T47D (cell line): ENCODE measurements at regions not wholly inside any gene's neighbourhood (a gene's known extent, or its start where the extent isn't known, plus 50 kb on each side); places are given as distances from the start of the nearest gene placed in this dataset.
"Not testable (repeated sequence)": the region's sequence is repeated elsewhere in the genome, so short reads cannot be mapped to it uniquely, and the experiment has no call there.

Experiments
- DNase-seq, 2 experiments: peaks; one replicate each; pipeline versions ENCODE4 v3.0.0 to v3.0.0-alpha.2; 2011 to 2012; ENCODE audit warnings: low read depth in 1 of 2, low spot score in 1 of 2
- JUND ChIP-seq: IDR thresholded peaks from 2 replicates; pipeline ENCODE4 v1.6.1; 2012; ENCODE audit warnings: low read depth
- in situ Hi-C: cut with HindIII; loops from 2 replicates; pipeline ENCODE4 v1.10.0; 2016; ENCODE audit warnings: low sequenced_read_pairs, low pct_unique_long_range_greater_than_20kb

DNA sequence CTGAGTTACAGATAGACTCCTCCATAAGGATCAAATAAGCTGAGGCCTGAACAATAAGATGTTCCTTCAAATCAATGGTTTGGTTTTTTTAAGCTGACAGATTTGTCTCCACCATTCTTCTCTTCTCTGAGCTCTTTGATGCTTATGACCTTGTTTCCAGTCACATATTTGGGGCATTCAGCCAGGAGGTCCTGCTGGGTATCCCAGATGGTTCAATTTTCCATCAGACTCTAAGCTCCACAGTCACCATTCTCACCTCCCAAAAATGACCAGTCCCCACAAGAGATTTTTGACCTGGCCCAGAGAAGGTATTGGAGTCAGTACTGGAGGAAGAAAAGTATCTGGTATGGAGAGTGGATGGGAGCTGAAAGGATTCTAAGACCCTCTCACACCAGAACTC is 74.6 kb upstream of the FRMPD3 start:
- no peak for TF ChIP-seq JUND
- DNase-seq, result no peak
- in situ Hi-C loops, result no loop called here

- in situ Hi-C loops, DNase-seq: not testable (repeated sequence)
Measured at GRCh38 chrX:107376186-107376585, 73.3 kb upstream of the FRMPD3 start.

- DNase-seq, result no peak
- in situ Hi-C loops, result no loop called here
- no peak for TF ChIP-seq JUND
Measured at GRCh38 chrX:107384397-107385105, 64.9 kb upstream of the FRMPD3 start.

DNA sequence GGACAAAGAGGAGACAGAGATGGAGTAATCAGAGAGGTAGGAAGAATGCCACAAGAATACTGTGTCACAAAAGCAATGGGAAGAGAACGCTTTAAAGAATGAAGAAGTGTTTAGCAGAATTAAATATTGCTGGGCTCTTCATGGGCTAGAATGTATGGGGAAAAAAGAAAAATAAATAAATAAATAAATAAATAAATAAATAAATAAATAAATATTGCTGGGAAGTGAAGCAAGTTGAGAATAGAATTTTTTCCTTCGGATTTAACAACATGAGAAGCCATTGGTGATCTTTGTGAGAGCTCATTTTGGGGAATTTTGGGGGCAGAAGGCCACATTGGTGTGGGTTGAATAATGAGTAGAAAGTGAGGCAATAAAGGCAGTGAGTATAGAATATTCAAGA is 59.7 kb upstream of the FRMPD3 start:
- TF ChIP-seq JUND, result no peak

DNA sequence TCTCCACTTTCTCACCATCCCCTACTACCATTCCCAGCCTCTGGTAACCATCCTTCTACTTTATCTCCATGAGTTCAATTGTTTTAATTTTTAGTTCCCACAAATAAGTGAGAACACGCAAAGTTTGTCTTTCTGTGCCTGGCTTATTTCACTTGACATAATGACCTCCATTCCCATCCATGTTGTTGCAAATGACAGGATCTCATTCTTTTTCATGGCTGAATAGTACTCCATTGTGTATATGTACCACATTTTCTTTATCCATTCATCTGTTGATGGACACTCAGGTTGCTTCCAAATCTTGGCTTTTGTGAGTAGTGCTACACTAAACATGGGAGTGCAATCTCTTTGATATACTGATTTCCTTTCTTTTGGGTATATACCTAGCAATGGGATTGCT is 55.8 kb upstream of the FRMPD3 start:
- DNase-seq, in situ Hi-C loops: not testable (repeated sequence)

More for the DNA sequence above, 59.7 kb upstream of the FRMPD3 start:
- in situ Hi-C loops, result no loop called here
- no peak for DNase-seq

DNA sequence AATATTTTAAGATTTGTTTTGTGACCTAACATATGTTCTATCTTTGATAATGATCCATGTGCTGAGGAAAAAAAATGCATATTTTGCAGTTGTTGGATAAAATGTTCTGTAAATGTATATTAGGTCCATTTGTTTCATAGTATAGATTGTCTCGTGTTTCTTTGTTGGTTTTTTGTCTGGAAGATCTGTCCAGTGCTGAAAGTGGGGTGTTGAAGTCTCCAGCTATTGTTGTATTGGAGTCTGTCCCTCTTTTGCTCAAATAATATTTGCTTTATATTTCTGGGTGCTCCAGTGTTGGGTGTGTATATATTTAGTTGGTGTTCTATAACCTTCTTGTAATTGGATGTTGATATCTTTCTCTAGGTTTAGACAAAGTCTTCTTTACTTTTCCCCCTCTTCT is 53.2 kb upstream of the FRMPD3 start:
- in situ Hi-C loops, result no loop called here
- TF ChIP-seq JUND, result no peak
- DNase-seq, result peak in 1 of 2 experiments; percentile 0

- no peak for DNase-seq
- TF ChIP-seq JUND, result no peak
- in situ Hi-C loops, result no loop called here
Measured at GRCh38 chrX:107396783-107397182, 52.7 kb upstream of the FRMPD3 start.

- DNase-seq, result no peak
- no peak for TF ChIP-seq JUND
- in situ Hi-C loops, result no loop called here
Measured at GRCh38 chrX:107398115-107398514, 51.3 kb upstream of the FRMPD3 start.
